Thymus (tissue), 11 donors: ENCODE measurements at regions not wholly inside any gene's neighbourhood (a gene's known extent, or its start where the extent isn't known, plus 50 kb on each side); places are given as distances from the start of the nearest gene placed in this dataset.

Experiments
- DNase-seq, 9 donors: peaks; one replicate each; pipeline ENCODE4 v3.0.0-alpha.2; 2013; ENCODE audit warnings: low spot score in 9 of 9, low read depth in 6 of 9, missing footprints in 1 of 9
- H3K27ac ChIP-seq, 2 donors: one replicate each; pipeline ENCODE4 v1.5.1; 2013; ENCODE audit warnings: control low read depth in 1 of 2, low read depth in 1 of 2, low read length in 1 of 2, mild to moderate bottlenecking in 1 of 2, moderate library complexity in 1 of 2
- H3K27me3 ChIP-seq, 2 donors: one replicate each; pipeline ENCODE4 v1.5.1; 2013; ENCODE audit warnings: low read length in 1 of 2; ENCODE audit not compliant: control insufficient read depth in 2 of 2, insufficient read depth in 1 of 2
- H3K36me3 ChIP-seq, 2 donors: one replicate each; pipeline ENCODE4 v1.5.1; 2013; ENCODE audit warnings: low read length in 1 of 2, mild to moderate bottlenecking in 1 of 2, moderate library complexity in 1 of 2; ENCODE audit not compliant: control insufficient read depth in 2 of 2, insufficient read depth in 2 of 2
- H3K4me1 ChIP-seq, 2 donors: one replicate each; pipeline ENCODE4 v1.5.1; 2013; ENCODE audit warnings: low read length in 2 of 2; ENCODE audit not compliant: control insufficient read depth in 2 of 2, insufficient read depth in 2 of 2
- H3K4me3 ChIP-seq, 2 donors: one replicate each; pipeline ENCODE4 v1.5.1; 2013; ENCODE audit warnings: low read length in 2 of 2, control low read depth in 1 of 2, mild to moderate bottlenecking in 1 of 2
- H3K9me3 ChIP-seq, 2 donors: one replicate each; pipeline ENCODE4 v1.5.1; 2013; ENCODE audit warnings: low read length in 1 of 2, mild to moderate bottlenecking in 1 of 2; ENCODE audit not compliant: control insufficient read depth in 2 of 2, insufficient read depth in 1 of 2
- WGBS: extraction: QIAGEN DNeasy Blood & Tissue Kit; methylation state at CpG from one replicate; pipeline ENCODE4 v1.1.7; 2013; 5-methylcytosine and 5-hydroxymethylcytosine counted together
- donor health status: healthy.

DNA sequence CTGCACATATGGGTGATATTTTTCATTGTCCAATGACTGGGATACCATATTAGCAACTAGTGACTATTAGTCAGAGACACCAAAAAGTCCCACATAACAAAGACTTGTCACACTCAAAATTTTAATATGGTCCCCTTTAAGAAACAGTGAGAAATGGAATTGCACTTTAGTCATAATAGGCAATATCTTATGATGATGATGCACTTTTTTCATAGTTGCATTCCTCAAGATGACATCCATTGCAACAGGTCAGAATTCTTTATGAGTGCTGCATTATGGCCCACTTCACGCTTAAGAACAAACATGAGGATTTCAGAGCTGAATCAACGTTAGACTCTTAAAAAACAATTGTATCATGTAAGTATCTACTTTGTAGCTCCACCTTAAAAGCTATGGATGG lies 608.4 kb upstream of the HTR2C start:
- H3K36me3 ChIP-seq = no peaks in the 10 kb centered on the region
- no peaks in the 10 kb centered on the region for H3K4me1 ChIP-seq
- H3K4me3 ChIP-seq = no peak overlapping the region
- H3K9me3 ChIP-seq = no peaks in the 10 kb centered on the region
- H3K27me3 ChIP-seq = no peaks in the 10 kb centered on the region
- DNase-seq = no peak
- WGBS = 95% methylated on average over 2 of the region's 2 CpGs
- no peak overlapping the region for H3K27ac ChIP-seq

DNA sequence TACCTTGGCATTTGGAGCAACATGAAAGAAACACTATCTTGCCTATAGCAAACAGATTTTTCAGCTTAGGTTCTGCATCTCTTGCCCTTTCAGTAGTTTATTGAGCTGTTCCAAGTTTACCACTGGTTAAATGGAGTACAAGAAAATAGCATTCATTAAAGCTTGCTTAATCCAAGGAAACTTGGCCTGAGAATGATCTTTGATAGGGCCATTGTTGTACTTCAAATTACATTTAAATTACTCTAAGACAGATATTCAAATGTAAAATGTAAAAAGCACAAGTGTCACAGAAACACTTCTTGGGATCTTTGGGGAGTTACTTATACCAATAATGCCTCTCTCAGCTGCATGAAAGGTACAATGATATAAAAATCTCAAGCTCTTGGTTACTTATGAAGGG lies 609.0 kb upstream of the HTR2C start:
- H3K27me3 ChIP-seq = no peaks in the 10 kb centered on the region
- no peaks in the 10 kb centered on the region for H3K4me1 ChIP-seq
- no peak for DNase-seq
- H3K36me3 ChIP-seq = no peaks in the 10 kb centered on the region
- no peak overlapping the region for H3K4me3 ChIP-seq
- H3K27ac ChIP-seq = no peak overlapping the region
- H3K9me3 ChIP-seq = no peaks in the 10 kb centered on the region

DNA sequence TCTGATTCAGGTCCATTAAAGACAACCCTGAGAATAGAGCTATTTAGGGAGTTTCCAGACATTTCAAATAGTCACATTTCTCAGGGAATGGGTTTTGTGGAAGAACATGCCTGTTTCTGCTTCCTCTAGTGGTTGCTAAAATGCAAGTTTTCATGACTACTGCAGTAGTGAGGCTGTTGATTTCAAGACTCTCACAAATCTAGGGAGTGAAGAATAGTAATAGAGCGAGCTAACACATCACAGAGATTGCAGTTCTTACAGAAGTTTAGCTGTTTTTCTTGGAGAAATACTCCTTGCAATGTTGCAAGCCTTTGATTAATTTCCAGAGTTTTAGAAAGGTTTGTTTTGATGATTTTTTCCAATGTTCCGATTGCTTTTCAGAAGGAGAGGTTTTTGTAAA lies 610.2 kb upstream of the HTR2C start:
- WGBS = 86% methylated on average over 2 of the region's 2 CpGs
- Histone ChIP-seq H3K4me3 (no peak overlapping the region), H3K36me3 (no peaks in the 10 kb centered on the region), H3K9me3 (no peaks in the 10 kb centered on the region), H3K27me3 (no peaks in the 10 kb centered on the region), H3K4me1 (no peaks in the 10 kb centered on the region), H3K27ac (no peak overlapping the region)
- DNase-seq = no peak

DNA sequence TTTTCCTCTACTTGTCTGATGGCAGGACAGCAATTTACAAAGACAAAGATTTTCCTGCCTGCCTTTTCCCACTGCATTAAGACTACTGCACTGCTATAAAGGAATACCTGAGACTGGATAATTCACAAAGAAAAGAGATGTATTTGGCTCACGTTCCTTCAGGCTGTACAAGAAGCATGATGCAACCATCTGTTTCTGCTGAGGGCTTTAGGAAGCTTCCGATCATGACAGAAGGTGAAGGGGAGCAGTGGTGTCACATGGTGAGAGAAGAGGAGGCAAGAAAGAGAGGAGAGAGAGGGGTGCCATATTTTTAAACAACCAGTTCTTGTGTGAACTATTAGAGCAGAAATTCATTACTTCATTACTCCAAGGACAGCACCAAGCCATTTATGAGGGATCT lies 617.1 kb upstream of the HTR2C start:
- Histone ChIP-seq H3K9me3 (no peaks in the 10 kb centered on the region), H3K27ac (no peak overlapping the region), H3K4me3 (no peak overlapping the region), H3K4me1 (no peaks in the 10 kb centered on the region), H3K27me3 (no peaks in the 10 kb centered on the region), H3K36me3 (no peaks in the 10 kb centered on the region)
- 91% methylated on average over 2 of the region's 2 CpGs for WGBS
- DNase-seq = no peak

DNA sequence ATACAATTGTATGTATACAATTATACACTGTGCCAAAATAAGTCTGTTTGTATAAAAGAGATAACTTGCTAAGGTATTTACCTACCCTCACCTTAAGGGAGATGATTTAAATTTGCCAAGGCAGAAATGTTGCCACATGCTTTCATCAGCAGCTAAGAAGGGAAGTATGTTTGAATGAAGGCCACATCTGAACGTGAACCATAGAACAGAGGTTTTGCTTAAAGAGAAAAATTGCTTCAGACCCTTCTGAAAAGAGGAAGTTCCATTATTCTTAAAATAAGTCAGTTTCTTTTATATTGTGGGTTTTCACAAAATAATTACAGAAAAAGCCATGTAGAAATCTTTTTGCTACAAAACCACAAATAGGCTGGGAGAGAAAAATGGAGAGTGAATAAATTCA lies 621.5 kb upstream of the HTR2C start:
- Histone ChIP-seq H3K27me3 (no peaks in the 10 kb centered on the region), H3K36me3 (no peaks in the 10 kb centered on the region), H3K4me3 (no peak overlapping the region), H3K9me3 (no peaks in the 10 kb centered on the region), H3K4me1 (no peaks in the 10 kb centered on the region), H3K27ac (no peak overlapping the region)
- no peak for DNase-seq
- WGBS = 2% methylated on average over 1 of the region's 1 CpG

DNA sequence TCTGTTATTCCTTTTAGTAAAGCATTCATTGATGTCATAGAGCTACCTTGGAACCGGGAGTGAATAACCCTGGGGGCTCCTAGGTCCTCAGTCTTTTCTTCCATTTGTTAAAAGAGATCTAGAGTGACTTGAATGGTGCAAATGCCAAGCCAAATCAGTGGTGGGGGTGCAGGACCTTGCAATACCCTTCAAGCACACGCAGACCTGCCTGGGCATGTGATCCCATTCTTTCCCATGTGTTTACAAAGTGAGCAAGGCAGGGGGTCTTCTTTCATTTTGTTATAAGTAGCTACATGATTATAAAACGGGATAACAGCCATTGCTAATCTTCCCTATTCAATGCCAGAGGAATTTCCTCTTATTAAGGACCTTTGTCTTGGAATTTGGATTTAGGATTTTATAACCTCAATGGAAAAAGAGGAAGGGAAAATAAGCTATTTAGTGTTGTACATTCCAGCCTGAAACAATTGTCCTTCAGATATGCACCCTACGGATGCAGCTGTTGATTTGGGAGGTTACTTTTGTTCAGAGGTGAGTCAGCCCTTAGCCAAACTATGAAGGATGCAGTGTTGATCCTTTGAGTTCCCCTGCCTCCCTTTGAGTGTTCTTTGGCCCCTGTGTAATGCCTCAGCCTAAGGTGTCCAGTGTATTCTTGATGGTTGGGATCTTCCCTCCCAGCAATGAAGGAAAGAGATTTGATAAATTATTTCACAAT lies 623.8 kb upstream of the HTR2C start:
- Histone ChIP-seq H3K4me3 (no peak overlapping the region), H3K27me3 (no peaks in the 10 kb centered on the region), H3K9me3 (no peaks in the 10 kb centered on the region), H3K27ac (no peak overlapping the region), H3K36me3 (no peaks in the 10 kb centered on the region), H3K4me1 (no peaks in the 10 kb centered on the region)
- DNase-seq = no peak
- 92% methylated on average over 4 of the region's 4 CpGs for WGBS

DNA sequence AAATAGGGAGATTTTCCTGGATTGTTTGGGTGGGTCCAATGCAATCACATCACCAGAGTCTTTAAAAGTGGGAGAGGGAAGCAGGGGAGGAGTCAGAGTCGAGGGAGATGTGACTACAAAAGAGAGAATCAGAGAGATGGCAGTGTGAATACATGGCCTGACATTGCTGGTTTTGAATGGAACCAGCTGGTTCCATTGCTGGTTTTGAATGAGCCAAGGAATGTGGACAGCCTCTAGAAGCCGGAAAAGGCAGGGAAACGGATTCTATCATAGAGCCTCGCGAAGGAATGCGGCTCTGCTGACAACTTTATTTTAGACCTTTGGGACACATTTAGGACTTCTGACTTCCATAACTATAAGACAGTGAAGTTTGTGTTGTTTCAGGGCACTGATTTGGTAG lies 627.0 kb upstream of the HTR2C start:
- Histone ChIP-seq H3K9me3 (no peaks in the 10 kb centered on the region), H3K27me3 (no peaks in the 10 kb centered on the region), H3K4me3 (no peak overlapping the region), H3K4me1 (no peaks in the 10 kb centered on the region), H3K36me3 (no peaks in the 10 kb centered on the region), H3K27ac (no peak overlapping the region)
- no peak for DNase-seq
- WGBS = 96% methylated on average over 6 of the region's 6 CpGs

DNA sequence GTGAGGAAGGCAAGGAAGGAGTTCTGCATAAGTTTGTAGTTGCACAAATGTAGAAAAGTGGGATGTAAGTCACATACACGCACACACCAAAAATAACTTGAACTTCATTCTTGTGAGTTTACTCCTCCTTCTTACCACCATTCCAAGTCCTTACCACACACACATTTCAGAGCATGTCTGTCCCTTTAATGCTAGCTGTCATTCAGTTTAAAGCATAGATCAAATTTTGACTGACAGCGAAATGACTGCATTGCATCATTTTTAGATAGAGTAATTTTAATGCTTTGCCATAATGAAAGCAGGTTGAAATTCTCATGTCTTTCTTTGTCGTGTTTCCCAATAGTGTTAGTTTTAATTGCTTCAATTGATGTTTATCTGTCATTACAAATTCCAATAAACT lies 629.6 kb upstream of the HTR2C start:
- no peaks in the 10 kb centered on the region for H3K36me3 ChIP-seq
- 95% methylated on average over 3 of the region's 3 CpGs for WGBS
- H3K4me3 ChIP-seq = no peak overlapping the region
- H3K27me3 ChIP-seq = no peaks in the 10 kb centered on the region
- H3K9me3 ChIP-seq = no peaks in the 10 kb centered on the region
- H3K4me1 ChIP-seq = no peaks in the 10 kb centered on the region
- H3K27ac ChIP-seq = no peak overlapping the region
- DNase-seq = no peak

DNA sequence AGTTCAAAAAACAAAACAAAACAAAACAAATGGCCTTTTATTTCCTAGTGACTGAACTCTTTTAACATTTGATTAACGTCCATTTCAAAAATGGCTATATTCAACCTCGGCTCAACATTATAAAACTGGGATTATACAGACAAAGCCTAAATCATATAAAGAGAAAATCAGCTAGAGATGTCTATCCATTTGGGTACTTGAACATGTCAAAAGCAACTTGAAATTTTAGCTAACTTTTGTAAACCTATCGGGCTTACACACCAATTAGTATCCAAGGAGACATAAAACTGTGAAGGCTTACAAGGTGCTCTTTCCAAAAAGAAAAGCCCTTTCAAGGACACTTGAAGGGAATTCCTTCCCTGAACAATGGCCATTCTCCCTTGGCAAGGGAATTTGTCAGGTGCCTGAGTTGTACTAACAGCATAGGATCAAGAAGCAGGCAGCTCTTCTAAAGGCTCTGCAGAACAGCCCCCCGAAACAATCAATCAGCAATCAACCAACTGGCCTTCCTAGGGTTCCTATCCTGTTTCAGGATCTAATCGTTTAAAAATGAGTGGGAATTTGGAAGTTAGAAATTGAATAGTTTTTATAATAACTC lies 633.7 kb upstream of the HTR2C start:
- H3K36me3 ChIP-seq = no peaks in the 10 kb centered on the region
- no peaks in the 10 kb centered on the region for H3K4me1 ChIP-seq
- H3K27ac ChIP-seq = no peak overlapping the region
- no peaks in the 10 kb centered on the region for H3K27me3 ChIP-seq
- no peak overlapping the region for H3K4me3 ChIP-seq
- H3K9me3 ChIP-seq = no peaks in the 10 kb centered on the region
- no peak for DNase-seq
- 97% methylated on average over 5 of the region's 5 CpGs for WGBS
